GDM1 (cell line): ENCODE measurements at regions not wholly inside any gene's neighbourhood (a gene's known extent, or its start where the extent isn't known, plus 50 kb on each side); places are given as distances from the start of the nearest gene placed in this dataset.

Experiments used
- DNase-seq: peaks from one replicate; lab custom pipeline; 2025; lab: John Stamatoyannopoulos, UW

DNA sequence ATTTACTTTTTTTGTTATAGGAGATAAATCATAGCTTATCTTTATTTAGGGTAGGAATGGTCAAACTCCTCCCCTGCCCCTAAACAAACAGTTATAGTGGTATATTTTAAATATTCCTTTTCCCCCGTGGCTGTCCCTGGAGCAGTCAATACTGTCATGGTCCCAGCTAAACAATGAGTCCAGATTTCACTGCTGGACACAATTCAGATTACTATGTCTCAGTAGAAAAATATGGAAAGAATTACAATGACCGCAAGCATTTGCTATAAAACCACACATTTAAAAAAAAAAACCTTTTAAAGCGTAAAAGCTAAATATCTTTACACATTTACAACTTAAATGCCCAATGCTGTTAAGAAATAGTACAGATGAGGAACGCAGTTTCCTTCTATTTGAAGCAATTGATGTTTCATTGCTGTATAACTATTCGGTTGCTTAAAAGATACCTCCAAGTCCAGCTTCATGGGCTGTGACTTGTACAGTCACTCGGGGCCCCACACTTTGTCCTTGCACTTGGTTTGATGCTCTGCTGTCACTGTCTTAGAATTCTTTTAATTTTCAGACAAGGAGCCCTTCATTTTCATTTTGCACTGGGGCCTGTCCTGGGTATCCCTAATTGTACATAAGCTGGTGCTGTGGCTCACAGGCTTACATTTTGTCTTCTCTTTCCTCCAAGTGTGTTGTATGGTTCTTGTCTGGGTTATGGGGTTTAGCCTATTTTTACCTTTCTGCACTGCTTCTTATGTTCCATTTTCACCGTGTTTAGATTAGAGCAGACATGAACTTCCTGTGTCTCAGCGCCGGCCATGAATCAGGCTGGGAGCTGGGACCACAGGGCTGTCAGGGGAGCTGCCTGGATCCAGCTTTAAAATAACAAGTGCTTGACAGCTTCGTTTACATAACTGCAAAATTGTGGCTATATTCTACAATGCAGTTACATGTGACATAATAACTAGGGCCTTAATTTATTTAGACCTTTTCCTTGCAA, 530.2 kb upstream of the FZD8 start:
- no peak for DNase-seq

DNA sequence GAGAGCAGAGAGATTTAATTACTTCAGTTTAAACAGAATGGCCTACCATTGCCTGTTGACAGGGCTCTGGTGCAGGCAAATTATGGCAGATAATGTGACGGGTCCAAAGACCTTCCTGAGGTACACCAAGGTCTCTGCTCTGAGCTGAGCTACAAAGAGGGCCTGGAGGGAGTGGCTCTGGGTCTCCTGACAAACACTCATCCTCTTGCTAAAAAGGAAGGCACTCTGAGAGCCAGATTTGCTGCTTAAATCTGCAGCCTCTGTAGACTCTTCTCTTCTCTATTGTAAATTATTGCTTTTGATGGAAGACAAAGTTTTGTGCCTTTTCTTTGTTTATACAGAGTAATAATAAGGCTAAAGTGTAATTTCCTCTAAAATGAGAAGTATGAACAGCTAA, 529.5 kb upstream of the FZD8 start:
- DNase-seq = no peak

GRCh38 chr10:36170943-36171501, 528.9 kb upstream of the FZD8 start:
- no peak for DNase-seq

DNA sequence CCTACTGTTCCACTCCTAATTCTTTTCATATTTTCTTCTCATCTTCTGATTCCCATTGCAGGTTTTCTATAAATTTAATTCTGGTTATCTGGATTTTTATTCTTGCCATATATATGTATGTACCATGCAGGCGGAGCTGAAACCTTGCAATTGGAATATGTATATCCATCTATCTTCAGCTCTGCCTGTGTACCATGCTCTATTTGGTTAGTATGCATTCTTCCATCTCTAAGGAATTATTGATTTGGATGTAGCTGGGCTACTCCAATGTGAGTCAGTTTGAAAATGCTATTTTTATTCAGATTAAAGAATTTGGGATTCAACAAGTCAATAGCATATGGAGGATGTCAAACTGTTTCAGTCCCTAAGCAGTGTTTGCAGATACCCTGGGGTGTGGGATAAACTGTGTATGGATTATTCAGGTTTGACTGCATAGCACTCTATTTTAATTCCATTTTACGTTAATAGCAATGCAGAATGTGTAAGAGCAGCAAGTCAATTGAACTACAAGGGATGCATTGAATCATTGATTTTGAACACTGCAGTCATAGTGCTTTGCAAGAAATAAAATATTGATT, 528.1 kb upstream of the FZD8 start:
- no peak for DNase-seq

- DNase-seq = no peak
These were observed 526.7 kb upstream of the FZD8 start for GRCh38 chr10:36168777-36169176.

- DNase-seq = no peak
These were observed 522.7 kb upstream of the FZD8 start for GRCh38 chr10:36164556-36165504.

DNA sequence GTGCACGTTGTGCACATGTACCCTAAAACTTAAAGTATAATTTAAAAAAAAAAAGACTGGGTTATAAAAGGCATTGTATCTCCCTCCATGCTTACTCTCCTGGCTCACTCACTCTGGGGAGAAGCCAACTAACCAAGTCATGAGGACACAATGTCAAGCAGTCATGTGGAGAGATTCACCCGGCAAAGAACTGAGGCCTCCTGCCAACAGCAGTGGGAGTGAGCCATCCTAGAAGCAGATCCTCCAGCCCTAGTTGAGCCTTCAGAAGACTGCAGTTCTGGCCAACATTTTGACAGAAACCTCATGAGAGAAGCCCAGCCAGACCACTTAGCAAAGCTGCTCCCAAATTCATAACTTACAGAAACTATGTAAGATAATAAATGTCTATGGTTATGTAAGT, 521.7 kb upstream of the FZD8 start:
- no peak for DNase-seq

DNA sequence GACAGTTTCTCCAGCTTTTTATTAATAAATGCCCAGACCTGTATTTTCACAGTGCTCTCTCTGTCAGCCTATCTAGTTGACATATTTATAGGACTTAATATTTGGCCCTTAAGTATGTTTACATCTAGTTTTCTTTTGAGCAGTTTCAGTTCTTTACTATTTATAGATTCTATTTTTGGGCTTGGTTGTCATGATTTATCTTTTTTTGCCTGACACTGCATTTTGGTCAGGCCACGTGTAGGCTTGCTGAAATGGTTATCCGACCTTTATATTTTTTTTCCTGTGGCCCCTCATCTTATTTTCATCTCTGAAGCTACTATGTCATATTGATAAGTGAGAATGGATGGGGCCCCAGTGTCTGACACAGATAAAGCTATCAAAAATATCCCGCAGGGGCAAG, 515.4 kb upstream of the FZD8 start:
- no peak for DNase-seq

- no peak for DNase-seq
These were observed 506.1 kb upstream of the FZD8 start for GRCh38 chr10:36148207-36148606.

DNA sequence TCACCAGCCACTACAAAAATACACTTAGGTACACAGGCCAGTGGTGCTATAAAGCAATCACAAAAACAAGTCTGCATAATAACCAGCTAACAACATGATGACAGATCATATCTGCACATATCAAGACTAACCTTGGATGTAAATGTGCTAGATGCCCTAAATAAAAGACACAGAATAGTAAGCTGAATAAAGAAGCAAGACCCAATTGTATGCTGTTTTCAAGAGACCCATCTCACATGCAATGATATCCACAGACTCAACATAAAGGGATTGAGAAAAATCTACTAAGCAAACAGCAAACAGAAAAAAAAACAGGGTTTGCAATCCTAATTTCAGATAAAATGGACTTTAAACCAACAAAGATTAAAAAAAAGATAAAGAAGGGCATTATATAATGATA, 505.4 kb upstream of the FZD8 start:
- no peak for DNase-seq

DNA sequence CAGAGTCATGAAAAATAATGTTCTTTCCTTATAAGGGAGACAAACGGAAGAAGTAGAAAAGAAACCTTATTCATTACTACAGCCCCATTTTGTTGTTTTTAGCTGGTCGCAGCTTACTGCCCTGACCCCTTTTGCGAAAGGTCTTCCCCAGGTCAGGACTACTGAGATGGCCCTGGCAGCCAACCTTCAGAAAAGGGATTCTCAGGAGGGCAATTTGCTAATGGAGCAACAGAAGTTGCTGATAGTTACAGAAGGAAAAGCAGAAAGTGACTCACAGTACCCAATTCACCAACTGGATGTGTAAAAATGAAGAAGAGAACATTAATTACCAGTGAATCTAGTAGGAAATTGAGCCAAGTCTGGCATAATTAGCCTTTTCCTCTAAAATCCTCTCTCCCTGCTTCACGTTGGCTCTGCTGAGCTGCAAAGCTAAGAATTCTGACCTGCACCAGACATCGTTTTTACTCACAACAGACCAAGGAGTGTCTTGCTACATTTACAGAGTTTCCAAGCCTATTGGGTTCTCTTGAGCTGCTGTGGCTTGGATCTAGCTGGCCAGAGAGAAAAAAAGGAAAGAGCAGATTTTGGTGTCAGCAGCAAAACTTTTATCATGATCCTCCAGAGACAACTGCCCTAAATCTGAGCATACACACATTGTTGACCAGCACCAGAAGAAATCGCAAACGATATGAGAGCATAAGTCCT, 499.9 kb upstream of the FZD8 start:
- DNase-seq = no peak

DNA sequence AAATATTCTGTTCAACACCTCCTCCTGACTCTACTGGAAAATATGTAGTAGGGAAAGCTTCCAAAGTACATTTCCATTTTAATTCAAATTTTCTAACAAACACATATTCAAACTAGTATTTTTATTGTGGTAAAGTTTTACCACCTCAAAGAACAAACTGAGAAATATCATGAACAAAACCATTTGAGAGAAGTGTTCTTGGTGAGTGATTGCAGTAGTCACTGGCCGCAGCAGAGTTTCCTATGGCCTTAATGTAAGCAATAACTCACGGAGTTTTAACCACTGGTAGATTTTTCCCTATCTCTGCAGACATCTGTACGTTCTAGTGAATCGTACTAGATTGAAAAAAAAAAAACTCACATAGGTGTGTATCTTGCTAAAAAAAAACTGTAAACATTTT, 487.0 kb upstream of the FZD8 start:
- DNase-seq = no peak

- DNase-seq = no peak
These were observed 484.0 kb upstream of the FZD8 start for GRCh38 chr10:36126076-36126475.

GRCh38 chr10:36119455-36119854, 477.4 kb upstream of the FZD8 start:
- no peak for DNase-seq

- no peak for DNase-seq
These were observed 476.2 kb upstream of the FZD8 start for GRCh38 chr10:36118314-36118713.

- DNase-seq = no peak
These were observed 475.8 kb upstream of the FZD8 start for GRCh38 chr10:36117890-36118289.

GRCh38 chr10:36117231-36117630, 475.1 kb upstream of the FZD8 start:
- no peak for DNase-seq

GRCh38 chr10:36116731-36117130, 474.6 kb upstream of the FZD8 start:
- DNase-seq = no peak

DNA sequence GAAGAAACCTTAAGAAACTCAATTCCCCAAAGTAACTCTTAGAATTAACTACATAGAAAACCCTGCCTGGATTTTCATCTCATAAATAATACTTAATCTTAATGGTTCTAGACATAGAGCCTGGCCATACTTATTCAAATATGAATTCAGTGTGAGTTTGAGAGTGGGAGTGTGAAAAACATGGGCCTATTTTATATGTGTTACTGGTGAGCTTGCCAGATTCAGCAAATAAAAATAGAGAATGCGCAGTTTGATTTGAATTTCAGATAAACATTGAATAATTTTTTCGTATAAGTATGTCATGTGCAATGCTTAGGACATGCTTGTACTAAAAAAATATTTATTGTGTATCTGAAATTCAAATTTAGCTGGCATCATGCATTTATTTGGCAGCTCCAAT, 473.9 kb upstream of the FZD8 start:
- DNase-seq = no peak

DNA sequence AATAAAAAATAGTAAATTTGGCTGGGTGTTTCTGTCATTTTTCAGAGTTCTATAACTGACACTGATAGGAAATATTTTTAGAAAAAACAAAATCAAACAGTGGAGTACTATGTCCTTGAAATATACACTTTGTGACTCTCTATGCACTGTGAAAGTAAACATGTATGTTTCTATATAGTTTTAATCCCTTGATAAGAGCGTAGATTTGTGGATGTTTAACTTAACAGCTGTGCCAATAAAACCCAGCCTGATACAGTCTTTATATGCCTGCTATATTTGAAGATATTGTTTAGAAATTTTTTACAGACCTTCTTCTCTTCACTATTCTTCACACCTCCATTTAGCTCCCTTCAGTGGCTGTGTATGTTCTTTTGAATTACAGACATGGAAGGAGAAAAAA, 473.3 kb upstream of the FZD8 start:
- DNase-seq = no peak

DNA sequence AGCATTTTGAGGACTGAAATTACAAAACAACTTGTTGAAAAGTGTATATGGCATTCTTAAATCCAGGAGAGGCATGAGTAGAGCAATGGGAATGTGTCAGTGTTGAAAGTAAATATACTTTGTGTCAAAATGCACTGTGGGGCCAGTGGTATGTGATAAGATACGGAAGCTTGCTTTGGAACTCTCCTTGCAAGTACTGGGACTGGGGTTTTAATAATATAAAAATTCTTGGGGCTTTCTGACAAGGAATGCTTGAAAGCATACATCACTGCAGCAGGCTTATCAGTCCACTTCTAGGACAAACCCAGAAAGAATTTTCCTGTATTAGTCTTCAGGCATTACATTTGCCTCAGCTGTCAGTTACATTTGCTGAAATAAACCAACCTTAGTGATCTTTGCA, 472.8 kb upstream of the FZD8 start:
- no peak for DNase-seq

GRCh38 chr10:36114141-36114540, 472.0 kb upstream of the FZD8 start:
- no peak for DNase-seq
